Thymus (tissue), 11 donors: ENCODE measurements at regions not wholly inside any gene's neighbourhood (a gene's known extent, or its start where the extent isn't known, plus 50 kb on each side); places are given as distances from the start of the nearest gene placed in this dataset.

Experiments
- DNase-seq, 9 donors: peaks; one replicate each; pipeline ENCODE4 v3.0.0-alpha.2; 2013; ENCODE audit warnings: low spot score in 9 of 9, low read depth in 6 of 9, missing footprints in 1 of 9
- H3K27ac ChIP-seq, 2 donors: one replicate each; pipeline ENCODE4 v1.5.1; 2013; ENCODE audit warnings: control low read depth in 1 of 2, low read depth in 1 of 2, low read length in 1 of 2, mild to moderate bottlenecking in 1 of 2, moderate library complexity in 1 of 2
- H3K27me3 ChIP-seq, 2 donors: one replicate each; pipeline ENCODE4 v1.5.1; 2013; ENCODE audit warnings: low read length in 1 of 2; ENCODE audit not compliant: control insufficient read depth in 2 of 2, insufficient read depth in 1 of 2
- H3K36me3 ChIP-seq, 2 donors: one replicate each; pipeline ENCODE4 v1.5.1; 2013; ENCODE audit warnings: low read length in 1 of 2, mild to moderate bottlenecking in 1 of 2, moderate library complexity in 1 of 2; ENCODE audit not compliant: control insufficient read depth in 2 of 2, insufficient read depth in 2 of 2
- H3K4me1 ChIP-seq, 2 donors: one replicate each; pipeline ENCODE4 v1.5.1; 2013; ENCODE audit warnings: low read length in 2 of 2; ENCODE audit not compliant: control insufficient read depth in 2 of 2, insufficient read depth in 2 of 2
- H3K4me3 ChIP-seq, 2 donors: one replicate each; pipeline ENCODE4 v1.5.1; 2013; ENCODE audit warnings: low read length in 2 of 2, control low read depth in 1 of 2, mild to moderate bottlenecking in 1 of 2
- H3K9me3 ChIP-seq, 2 donors: one replicate each; pipeline ENCODE4 v1.5.1; 2013; ENCODE audit warnings: low read length in 1 of 2, mild to moderate bottlenecking in 1 of 2; ENCODE audit not compliant: control insufficient read depth in 2 of 2, insufficient read depth in 1 of 2
- WGBS: extraction: QIAGEN DNeasy Blood & Tissue Kit; methylation state at CpG from one replicate; pipeline ENCODE4 v1.1.7; 2013; 5-methylcytosine and 5-hydroxymethylcytosine counted together
- donor health status: healthy.

GRCh38 chr6:126112171-126112632 is 125.9 kb downstream of the TRMT11 start:
- no peaks in the 10 kb centered on the region for H3K36me3 ChIP-seq
- no peak overlapping the region for H3K4me3 ChIP-seq
- H3K4me1 ChIP-seq: no peaks in the 10 kb centered on the region
- 78% methylated on average over 2 of the region's 2 CpGs for WGBS
- H3K27ac ChIP-seq: no peak overlapping the region
- H3K27me3 ChIP-seq: no peaks in the 10 kb centered on the region
- no peaks in the 10 kb centered on the region for H3K9me3 ChIP-seq
- DNase-seq: no peak

- no peak for DNase-seq
- Histone ChIP-seq H3K27ac (no peak overlapping the region), H3K27me3 (no peaks in the 10 kb centered on the region), H3K9me3 (no peaks in the 10 kb centered on the region), H3K36me3 (no peaks in the 10 kb centered on the region), H3K4me3 (no peak overlapping the region), H3K4me1 (no peaks in the 10 kb centered on the region)
- 96% methylated on average over 1 of the region's 1 CpG for WGBS
These were observed 126.9 kb downstream of the TRMT11 start for GRCh38 chr6:126113261-126113660.

GRCh38 chr6:126117251-126117650 is 130.9 kb downstream of the TRMT11 start:
- no peak for DNase-seq

GRCh38 chr6:126118058-126118755 is 131.9 kb downstream of the TRMT11 start:
- Histone ChIP-seq H3K36me3 (no peaks in the 10 kb centered on the region), H3K4me3 (no peak overlapping the region), H3K27me3 (no peaks in the 10 kb centered on the region), H3K27ac (no peak overlapping the region), H3K4me1 (no peaks in the 10 kb centered on the region), H3K9me3 (no peaks in the 10 kb centered on the region)
- WGBS: 97% methylated on average over 4 of the region's 4 CpGs
- DNase-seq: no peak

More at GRCh38 chr6:126117251-126117650, 130.9 kb downstream of the TRMT11 start:
- Histone ChIP-seq H3K4me1 (no peaks in the 10 kb centered on the region), H3K27ac (no peak overlapping the region), H3K4me3 (no peak overlapping the region), H3K36me3 (no peaks in the 10 kb centered on the region), H3K9me3 (no peaks in the 10 kb centered on the region), H3K27me3 (no peaks in the 10 kb centered on the region)
- WGBS: 96% methylated on average over 2 of the region's 2 CpGs

- no peak overlapping the region for H3K27ac ChIP-seq
- DNase-seq: no peak
- WGBS: 94% methylated on average over 2 of the region's 2 CpGs
- no peaks in the 10 kb centered on the region for H3K27me3 ChIP-seq
- H3K9me3 ChIP-seq: no peaks in the 10 kb centered on the region
- no peak overlapping the region for H3K4me3 ChIP-seq
- no peaks in the 10 kb centered on the region for H3K4me1 ChIP-seq
- no peaks in the 10 kb centered on the region for H3K36me3 ChIP-seq
These were observed 132.6 kb downstream of the TRMT11 start for GRCh38 chr6:126118936-126119335.

GRCh38 chr6:126123226-126123625 is 136.9 kb downstream of the TRMT11 start:
- WGBS: 98% methylated on average over 4 of the region's 4 CpGs
- Histone ChIP-seq H3K4me1 (no peaks in the 10 kb centered on the region), H3K27me3 (no peaks in the 10 kb centered on the region), H3K9me3 (no peaks in the 10 kb centered on the region), H3K4me3 (no peak overlapping the region), H3K36me3 (no peaks in the 10 kb centered on the region), H3K27ac (no peak overlapping the region)
- DNase-seq: no peak

GRCh38 chr6:126127659-126128058 is 141.3 kb downstream of the TRMT11 start:
- Histone ChIP-seq H3K4me1 (no peaks in the 10 kb centered on the region), H3K27me3 (no peaks in the 10 kb centered on the region), H3K36me3 (no peaks in the 10 kb centered on the region), H3K9me3 (no peaks in the 10 kb centered on the region), H3K4me3 (no peak overlapping the region), H3K27ac (no peak overlapping the region)
- DNase-seq: no peak
- 98% methylated on average over 9 of the region's 9 CpGs for WGBS

- Histone ChIP-seq H3K4me1 (no peaks in the 10 kb centered on the region), H3K27me3 (no peaks in the 10 kb centered on the region), H3K9me3 (no peaks in the 10 kb centered on the region), H3K36me3 (no peaks in the 10 kb centered on the region), H3K4me3 (no peak overlapping the region), H3K27ac (no peak overlapping the region)
- WGBS: 96% methylated on average over 2 of the region's 2 CpGs
- DNase-seq: no peak
These were observed 144.9 kb downstream of the TRMT11 start for GRCh38 chr6:126131246-126131645.

GRCh38 chr6:126133984-126134383 is 147.6 kb downstream of the TRMT11 start:
- Histone ChIP-seq H3K27ac (no peak overlapping the region), H3K27me3 (no peaks in the 10 kb centered on the region), H3K9me3 (no peaks in the 10 kb centered on the region), H3K4me3 (no peak overlapping the region), H3K4me1 (no peaks in the 10 kb centered on the region), H3K36me3 (no peaks in the 10 kb centered on the region)
- no peak for DNase-seq
